HG02938 (cell line): ENCODE measurements at regions not wholly inside any gene's neighbourhood (a gene's known extent, or its start where the extent isn't known, plus 50 kb on each side); places are given as distances from the start of the nearest gene placed in this dataset.
"Not testable (repeated sequence)": the region's sequence is repeated elsewhere in the genome, so short reads cannot be mapped to it uniquely, and the experiment has no call there.

ENCODE experiments used
- ATAC-seq: cut with Tn5 transposase; IDR thresholded peaks from one replicate; pipeline ENCODE4 v1.9.1; 2021; ENCODE audit warnings: mild to moderate bottlenecking, moderate library complexity; ENCODE audit not compliant: unreplicated experiment

DNA sequence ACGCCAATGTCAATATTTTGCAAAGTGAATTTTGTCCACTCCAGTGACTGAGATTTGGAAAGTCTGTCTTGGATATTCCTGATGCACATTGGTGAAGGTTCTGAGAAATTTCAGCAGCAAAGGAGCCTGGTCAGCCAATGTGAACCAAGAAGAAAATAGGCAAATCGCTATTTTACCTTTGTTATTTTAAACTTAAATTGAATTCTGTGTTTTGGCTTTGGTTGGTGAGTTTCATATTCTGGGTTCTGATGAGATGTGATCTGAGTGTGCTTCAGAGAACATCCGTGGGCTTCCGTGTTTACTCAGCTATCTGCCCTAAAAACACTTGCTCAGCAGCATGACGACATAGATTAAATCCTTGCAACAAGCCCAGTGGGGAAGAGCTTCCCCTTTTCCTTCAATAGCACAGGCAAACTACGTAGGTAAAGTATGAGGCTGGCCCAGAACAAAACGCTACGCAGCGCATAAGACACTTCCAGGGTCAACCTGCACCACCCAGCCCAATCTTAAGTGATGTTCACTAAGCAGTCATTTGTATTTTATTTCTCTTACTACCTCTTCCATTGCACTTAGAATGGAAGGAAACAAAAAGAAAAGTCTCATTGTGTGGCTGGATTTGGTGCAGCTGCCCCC is 176.4 kb upstream of the KAZN start:
- no peak for ATAC-seq

DNA sequence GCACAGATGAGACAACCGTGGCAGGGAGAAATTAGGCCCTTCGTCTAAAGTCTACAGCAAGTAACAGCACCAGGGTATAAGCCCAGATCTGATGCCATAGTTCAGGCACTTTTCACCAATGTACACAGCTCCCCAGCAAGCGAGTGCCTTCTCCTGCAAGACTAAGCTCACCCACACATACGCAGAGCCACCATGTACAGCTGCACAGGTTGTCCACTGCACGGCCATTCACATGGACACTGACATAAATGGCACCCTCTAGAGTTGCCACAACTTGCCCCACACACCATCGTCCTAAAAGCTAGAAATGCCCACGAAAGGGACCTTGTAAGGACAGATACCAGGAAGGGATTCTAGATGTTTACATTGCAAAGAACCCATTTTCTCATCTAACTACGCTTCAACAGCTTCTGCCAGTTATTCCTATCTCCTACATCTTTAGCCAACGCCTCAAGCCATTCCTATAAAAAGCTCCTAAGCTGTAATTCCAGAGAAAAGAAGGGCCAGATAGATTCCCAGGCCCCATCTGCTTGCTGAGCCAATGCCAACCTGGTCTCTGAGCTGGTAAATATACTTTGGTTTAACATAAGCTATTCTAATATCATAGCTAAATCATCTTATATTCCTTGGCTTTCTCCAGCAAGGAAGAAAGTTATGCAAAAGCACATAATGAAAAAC is 174.0 kb upstream of the KAZN start:
- ATAC-seq, result no peak

DNA sequence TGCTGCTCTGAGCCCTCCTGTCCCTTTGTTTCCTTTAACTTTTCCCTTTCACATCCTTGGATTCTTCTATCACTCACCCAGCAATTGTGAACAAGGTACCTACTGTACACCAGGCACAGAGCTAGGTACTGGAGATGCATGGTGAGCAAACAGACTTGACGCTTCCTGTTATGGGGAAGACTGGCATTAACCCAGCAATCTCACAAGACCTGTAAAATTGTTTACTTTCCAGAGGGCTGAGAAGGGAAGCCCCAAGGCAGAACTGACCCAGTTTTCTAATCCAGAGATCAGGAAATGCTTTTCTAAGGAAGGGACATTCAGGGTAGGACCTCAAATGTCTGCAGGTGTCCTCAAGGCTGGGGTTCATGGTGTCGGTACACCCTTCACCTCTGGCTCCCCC is 171.6 kb upstream of the KAZN start:
- ATAC-seq, result no peak

DNA sequence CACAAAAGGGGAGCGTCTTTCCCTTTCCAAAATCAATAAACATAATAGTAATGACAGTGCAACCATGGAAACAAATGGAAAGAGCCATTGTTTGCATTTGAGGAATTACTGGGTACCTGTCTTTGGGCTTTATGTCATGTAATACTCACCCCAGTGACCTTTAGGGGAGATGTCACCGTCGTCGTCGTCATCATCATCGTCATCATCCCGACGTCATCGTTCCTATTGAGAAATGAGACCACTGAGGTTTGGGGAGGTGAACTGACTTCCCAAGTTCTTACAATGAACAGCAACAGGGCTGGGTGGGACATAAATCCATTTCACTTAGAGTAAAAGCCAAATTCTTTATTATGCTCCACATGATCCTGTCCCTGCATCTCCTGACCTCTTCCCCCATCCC is 168.9 kb upstream of the KAZN start:
- no peak for ATAC-seq

DNA sequence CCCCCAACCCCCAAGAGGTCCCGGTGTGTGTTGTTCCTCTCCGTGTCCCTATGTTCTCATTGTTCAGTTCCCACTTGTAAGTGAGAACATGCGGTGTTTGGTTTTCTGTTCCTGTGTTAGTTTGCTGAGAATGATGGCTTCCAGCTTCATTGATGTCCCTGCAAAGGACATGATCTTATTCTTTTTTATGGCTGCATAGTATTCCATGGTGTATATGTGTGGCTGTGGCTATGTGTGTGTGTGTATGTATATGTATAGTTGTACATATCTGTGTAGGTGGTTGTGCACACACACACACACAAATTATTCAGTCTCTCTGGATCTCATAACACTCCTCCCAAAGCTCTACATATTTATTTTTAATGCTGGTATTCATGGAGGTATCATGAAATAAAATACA is 165.8 kb upstream of the KAZN start:
- ATAC-seq, result not testable (repeated sequence)

DNA sequence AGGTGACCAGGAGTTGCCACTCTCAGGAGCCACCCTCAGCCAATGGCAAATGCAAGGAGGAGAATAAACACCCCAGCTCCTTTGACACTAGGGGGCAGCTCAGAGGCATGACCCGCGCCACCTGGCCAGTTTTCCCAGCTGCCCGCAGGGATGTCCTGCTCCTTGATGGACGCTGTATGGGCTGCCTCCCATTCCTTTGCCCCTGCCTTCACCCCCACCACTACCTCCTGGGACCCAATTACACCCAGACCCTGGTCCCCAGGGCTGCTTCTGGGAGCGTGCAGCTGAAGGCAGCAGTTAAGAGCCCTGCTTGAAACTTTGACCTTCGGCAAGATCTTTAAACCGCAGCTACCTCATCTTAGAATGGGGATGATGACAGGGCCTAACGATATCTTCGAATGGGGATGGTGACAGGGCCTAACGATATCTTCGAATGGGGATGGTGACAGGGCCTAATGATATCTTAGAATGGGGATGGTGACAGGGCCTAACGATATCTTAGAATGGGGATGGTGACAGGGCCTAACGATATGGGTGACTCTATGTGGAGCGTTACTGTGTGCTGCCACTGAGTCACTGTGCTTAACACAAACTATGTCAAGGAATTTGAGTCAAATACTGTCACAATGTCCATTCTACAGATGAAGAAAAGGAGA is 163.0 kb upstream of the KAZN start:
- no peak for ATAC-seq

DNA sequence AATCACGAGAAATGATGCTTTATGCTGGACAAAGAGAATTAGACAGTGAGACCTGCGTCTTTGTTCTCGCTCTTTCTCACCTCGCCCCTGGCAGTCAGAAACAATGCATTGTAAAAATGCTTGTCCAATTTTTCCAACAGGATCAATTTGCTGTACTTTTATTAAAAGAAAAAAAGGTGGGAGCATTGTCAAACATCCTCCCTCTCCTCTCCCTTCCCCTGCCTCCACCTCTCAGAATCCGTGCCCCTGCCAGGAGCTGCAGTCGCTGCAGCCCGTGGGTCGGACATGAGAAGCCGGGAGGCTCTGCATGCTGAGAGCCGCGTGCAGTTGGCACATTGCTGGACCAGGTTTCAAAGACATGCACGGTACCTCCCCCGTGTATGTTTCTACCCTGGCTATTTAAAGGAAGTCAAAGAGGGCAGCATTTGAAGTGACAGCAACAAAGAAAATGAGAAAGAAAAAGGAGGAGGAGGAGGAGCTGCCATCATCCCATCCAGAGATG is 161.0 kb upstream of the KAZN start:
- no peak for ATAC-seq

DNA sequence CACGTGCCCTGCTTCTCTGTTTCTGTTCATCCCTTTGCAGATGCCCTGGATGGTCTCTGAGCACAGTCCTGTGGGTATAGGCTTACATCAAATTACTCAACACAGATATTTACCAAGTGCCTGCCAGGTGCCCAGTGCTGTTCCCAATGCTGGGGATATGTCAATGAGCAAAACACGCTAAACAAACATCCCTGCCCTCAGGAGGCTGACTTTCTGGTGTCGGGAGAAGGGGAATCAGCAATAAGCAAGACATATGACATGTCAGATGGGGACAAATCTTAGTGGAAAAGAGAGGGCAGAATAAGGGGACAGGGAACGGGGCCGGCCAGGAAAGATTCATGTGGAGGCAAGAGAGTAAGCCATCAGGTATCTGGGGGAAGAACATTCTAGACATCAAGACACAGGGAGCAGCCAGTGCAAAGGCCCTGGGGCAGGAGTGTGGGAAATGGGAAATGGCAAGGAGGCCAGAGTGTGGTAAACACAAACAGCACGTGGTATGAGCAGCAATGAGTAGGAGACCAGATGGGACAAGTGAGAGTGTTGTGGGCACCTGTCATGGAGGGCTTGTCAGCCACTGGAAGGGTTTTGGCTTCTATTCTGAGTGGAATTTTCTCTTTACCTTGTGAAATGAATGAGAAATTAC is 160.2 kb upstream of the KAZN start:
- no peak for ATAC-seq

DNA sequence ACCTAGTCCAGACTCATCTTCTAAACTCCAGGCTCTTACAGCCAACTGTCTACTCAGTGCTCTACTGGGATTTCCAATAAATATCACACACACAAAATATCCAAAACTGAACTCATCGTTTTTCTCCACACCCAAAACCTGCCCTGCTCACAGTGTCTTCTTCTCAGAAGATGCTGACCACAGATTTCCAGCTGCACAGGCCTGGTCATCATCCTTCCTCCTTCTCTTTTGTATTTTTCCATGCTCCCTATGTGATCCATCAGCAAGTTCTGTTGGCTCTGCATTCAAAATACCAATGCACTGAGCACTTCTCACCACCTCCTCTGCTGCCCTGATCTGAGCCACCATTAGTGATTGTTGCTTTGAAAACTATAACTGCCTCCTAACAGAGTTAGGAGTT is 159.5 kb upstream of the KAZN start:
- no peak for ATAC-seq

DNA sequence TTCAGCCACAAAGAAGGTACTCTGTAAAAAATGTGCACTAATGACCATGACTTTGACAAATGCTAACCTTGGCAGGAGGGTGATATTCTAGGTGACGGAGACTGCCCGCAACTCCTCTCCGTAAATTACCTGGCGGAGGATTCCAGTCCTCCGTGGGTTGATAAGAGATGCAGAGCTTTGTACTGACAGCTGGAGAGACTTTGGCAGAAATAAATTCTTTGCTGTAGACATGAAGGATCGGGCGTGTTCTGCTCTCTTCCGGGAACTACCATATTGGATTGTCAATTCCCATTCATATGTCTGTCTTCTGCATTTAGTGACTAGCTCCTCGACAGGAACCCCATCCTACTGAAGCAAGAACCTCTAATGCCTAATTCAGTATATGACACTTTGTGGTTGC is 158.3 kb upstream of the KAZN start:
- ATAC-seq, result no peak

DNA sequence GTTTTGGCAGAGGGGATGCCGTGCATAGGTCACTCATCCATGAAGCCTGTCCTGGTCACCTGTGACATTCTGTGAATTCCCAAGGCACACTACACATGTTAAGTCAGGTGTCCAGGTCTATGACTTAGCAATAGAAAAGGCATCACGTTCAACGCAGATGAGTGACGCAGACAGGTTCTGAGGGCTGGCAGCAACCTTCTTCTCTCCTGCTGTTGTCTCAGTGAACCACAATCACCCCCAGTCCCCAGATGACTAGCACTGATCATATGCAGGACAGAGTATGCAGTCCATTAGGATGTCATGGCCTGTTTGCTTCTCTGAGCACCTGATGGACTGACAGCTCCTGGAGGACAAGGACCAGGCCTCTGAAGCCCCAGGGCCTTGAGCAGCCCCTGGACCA is 157.8 kb upstream of the KAZN start:
- no peak for ATAC-seq

DNA sequence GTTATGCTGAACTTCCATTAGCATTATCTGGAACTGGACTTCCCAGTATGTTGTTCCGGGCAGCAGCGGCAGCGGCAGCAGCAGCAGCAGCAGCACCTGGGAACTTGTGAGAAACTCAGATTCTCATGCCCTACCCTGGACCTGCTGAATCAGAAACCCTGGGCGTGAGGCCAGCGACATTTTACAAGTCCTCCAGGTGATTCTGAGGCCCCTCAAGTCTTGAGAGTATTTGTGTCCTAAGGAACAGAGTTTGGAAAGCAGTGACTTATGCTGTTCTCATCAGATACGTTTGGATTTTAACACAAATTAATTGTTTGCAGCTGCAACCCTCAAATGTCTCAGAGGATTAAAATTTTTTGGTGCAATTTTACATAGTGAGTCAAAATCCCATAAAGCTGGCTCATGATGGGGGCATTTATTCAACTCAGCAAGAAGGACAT is 157.2 kb upstream of the KAZN start:
- ATAC-seq, result no peak

DNA sequence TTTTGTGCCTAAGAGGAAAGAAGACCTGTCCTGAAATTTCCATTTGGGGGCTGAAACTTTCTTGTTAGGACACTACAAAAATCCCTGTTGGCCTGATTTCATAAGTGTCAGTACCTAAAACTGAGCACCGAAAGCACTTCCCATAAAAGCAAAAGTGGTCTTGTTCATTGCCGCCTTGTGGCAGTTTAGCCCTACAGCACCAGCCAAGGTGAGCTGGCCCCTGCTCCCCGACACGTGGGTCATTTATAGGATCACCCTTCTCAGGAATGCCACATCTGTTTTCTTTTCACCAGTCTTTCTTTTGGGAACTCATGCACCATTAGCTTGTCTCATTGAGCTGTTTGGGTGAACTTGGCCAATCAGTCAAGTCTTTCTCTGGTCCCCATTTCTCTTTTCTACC is 155.8 kb upstream of the KAZN start:
- no peak for ATAC-seq

DNA sequence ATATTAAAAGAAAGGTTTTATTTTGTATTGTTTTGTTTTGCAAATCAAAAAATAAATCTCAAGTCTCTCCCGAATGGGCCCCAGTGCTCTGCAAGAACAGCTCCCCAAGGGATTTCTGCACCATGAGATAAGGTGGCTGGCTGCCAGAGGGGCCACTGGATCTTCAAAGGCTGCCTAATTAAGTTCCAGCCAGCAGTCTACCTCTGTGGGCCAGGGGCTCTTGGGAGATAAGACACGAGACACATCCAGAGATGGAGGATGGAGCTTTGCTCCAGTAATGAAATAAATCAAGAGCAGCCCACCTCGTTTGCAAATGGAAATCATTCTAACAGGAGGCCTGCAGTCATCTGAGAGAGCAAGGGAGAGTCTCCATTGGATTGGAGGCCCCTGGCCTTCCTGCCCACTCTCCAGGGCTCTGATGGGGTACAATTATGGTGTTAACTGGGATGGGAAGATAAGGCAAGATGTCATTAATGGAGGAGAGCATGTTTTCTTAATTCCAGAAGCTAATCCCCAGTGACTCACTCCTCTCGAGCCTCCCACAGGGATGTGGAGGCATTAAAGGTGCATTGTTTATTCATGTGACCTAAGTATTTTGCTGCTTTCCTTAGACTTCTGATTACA is 155.2 kb upstream of the KAZN start:
- ATAC-seq, result no peak

DNA sequence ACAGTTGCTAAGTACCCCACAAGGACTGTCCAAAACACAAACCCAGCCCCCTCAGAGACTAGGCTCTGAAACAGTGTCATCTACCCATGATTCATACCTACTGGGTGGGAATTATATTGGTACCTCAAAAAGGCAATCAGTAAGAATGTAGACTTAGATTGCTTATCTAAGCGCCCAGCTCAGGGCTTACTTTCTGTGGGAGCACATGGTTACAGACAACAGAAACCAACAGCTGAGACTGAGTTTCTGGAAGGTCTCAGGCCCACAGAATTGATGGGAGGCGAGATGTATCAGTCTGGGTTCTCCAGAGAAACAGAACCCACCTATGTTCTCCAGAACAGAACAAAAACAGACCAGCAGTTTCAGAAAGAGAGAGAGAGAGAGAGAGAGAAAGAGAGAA is 147.3 kb upstream of the KAZN start:
- ATAC-seq, result no peak

DNA sequence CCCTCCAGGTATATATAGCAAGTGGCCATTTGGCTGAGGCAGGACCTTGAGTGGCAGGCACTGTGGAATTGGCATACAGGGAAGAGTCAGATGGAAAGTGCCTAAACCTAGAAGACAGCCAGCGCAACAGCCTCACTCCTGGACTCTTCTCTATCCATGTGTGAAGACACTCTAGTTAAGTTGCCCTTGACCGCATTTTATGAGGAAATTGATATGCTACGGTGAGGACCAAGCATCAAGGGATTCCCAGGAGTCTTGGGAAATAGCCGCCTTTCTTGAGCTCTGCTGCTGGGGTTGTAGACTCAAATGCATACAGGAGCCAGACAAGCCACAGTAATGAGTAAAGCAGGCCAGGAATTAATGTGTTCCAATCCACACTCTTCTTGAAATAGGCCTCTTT is 145.9 kb upstream of the KAZN start:
- ATAC-seq, result no peak

DNA sequence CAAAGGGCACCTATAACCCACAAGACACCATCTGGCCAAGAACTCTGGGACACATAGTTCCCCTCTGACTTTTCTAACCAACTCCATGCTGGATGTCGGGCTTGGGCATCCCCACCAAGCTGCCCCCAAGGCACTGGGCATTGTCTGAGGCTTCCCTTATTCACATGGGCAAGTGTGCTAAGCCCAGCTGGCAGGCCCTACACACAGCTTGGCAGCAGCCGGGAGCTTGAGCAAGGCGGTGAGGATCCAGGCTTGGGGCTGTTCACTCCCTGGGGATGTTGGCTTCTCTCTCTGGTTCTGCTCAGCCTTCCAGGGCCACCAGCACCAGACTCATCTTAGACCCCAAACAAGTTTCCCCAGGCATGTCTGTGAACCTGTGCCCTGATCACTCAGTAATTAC is 138.3 kb upstream of the KAZN start:
- no peak for ATAC-seq

DNA sequence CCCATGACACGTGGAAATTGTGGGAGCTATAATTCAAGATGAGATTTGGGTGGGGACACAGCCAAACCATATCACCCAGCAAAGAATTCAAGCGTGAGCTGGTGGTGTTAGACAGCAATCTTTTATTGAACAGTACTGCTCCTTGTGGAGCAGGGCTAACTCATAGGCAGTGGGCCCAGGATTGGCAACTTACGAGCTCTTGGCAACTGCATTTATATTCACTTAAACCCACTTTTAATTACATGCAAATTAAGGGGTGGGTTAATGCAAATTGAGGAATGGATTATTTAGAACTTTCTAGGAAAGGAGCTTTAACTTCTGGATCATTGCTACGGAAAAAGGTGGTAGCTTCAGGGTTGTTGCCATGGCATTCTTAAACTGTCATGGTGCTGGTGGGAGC is 135.6 kb upstream of the KAZN start:
- ATAC-seq, result no peak

DNA sequence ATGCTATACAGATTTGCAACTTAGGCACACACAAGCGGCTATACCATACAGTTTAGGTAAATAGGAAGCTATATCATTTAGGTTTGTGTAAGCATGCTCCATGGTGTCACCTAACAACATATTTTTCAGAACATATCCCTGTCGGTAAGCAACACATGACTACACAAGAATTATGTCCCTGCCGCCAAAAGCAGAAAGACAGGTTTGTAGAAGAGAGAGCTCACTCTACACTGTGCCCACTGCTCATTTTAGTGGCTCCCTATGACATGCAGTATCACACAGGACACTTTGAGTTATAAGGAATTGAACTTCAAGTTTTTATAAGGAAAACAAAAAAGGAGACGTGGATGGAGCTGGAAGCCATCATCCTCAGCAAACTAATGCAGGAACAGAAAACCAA is 132.5 kb upstream of the KAZN start:
- ATAC-seq, result no peak

DNA sequence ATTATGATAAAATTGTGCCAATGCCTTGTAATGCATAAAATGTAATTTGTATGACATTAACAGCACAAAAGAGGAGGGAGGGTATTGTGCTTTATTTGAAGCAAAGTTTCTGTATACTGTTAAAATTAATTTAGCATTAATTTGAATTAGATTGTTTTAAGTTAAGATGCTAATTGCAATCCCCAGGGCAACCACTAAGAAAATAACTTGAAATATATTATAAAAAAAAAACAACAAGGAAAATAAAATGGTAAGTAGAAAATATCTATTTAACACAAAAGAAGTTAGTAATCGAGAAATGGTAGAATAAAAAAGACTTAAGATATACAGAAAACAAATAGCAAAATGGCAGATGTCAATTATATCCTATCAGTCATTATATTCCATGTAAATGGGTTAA is 131.4 kb upstream of the KAZN start:
- no peak for ATAC-seq

DNA sequence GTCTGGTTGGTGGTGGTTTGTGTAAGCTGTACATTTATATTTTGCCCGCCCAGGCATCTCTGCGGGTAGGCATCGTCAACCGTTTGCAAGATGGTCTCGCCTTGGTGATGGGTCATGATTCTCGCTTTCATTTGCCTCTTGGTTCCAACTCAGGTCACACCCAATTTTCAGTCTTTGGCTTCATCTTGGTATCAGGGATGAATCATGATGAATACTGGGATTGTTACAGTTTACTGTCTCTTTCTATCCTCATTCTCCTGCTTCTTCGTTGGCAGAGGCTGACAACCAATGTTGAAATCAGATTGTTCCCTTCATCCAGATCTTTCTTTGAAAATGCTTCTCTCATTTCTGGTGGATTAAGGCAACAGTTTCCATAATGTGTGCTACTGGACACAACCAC is 129.7 kb upstream of the KAZN start:
- no peak for ATAC-seq
